HEK293 (cell line): ENCODE measurements at regions not wholly inside any gene's neighbourhood (a gene's known extent, or its start where the extent isn't known, plus 50 kb on each side); places are given as distances from the start of the nearest gene placed in this dataset.

ENCODE experiments used
- ATF2 ChIP-seq: fragments of 450-650 bp; formaldehyde crosslinking; IDR thresholded peaks from 2 replicates; pipeline ENCODE4 v1.5.1; 2016; ENCODE audit warnings: missing biosample characterization, missing genetic modification characterization, low read depth
- CTCF ChIP-seq: fragments of 450-650 bp; formaldehyde crosslinking; IDR thresholded peaks from 2 replicates; pipeline ENCODE4 v1.5.1; 2016; ENCODE audit warnings: missing biosample characterization, missing genetic modification characterization
- ZNF423 ChIP-seq: fragments of 450-650 bp; formaldehyde crosslinking; IDR thresholded peaks from 2 replicates; pipeline ENCODE4 v1.5.1; 2016; ENCODE audit warnings: missing biosample characterization, missing genetic modification characterization
- ZNF549 ChIP-seq: fragments of 450-650 bp; IDR thresholded peaks from 2 replicates; pipeline ENCODE4 v1.5.1; 2018; ENCODE audit warnings: missing biosample characterization, missing genetic modification characterization, mild to moderate bottlenecking, inconsistent platforms, moderate library complexity
- ZNF558 ChIP-seq: fragments of 450-650 bp; formaldehyde crosslinking; IDR thresholded peaks from 2 replicates; pipeline ENCODE4 v1.5.1; 2016; ENCODE audit warnings: missing biosample characterization, missing genetic modification characterization

- TF ChIP-seq CTCF (tag by site-specific recombination) (no peak), ATF2 (tag by site-specific recombination) (no peak), ZNF549 (tag by site-specific recombination) (no peak), ZNF558 (tag by site-specific recombination) (no peak), ZNF423 (tag by site-specific recombination) (no peak)
Observed at GRCh38 chr4:151584101-151584500, 175.1 kb downstream of the FHIP1A start.
